ENCODE measurements at regions not wholly inside any gene's neighbourhood (a gene's known extent, or its start where the extent isn't known, plus 50 kb on each side); places are given as distances from the start of the nearest gene placed in this dataset.

DNA sequence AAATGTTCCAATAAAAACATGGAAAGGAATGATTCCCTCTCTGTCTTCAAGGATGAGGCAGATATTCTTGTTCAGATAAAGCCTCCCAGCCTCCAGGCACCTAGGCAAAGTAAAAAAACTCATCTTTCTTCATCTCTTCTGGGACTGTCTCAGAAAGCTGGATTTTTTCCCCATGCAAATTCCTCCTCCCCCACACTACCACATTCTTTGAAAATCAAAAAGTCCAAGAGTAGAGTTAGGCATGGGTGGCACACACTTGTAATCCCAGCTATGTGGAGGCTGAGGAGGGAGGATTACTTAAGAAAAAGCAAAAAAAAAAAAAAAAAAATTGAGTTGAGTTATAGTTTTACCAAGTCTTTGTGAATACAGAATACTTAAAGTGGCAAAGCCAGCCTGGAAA is 82.8 kb downstream of the GLUL start:
- TF ChIP-seq ZNF41 (CRISPR knock-in tag; conservative IDR thresholded peaks at IDR 0.05) (no peak), MXI1 (IDR thresholded peaks at IDR 0.05; ENCODE audit: low read depth, low read length) (no peak), POLR2A (conservative IDR thresholded peaks at IDR 0.05) (no peak)
- TF ChIP-seq, protein P1, sequence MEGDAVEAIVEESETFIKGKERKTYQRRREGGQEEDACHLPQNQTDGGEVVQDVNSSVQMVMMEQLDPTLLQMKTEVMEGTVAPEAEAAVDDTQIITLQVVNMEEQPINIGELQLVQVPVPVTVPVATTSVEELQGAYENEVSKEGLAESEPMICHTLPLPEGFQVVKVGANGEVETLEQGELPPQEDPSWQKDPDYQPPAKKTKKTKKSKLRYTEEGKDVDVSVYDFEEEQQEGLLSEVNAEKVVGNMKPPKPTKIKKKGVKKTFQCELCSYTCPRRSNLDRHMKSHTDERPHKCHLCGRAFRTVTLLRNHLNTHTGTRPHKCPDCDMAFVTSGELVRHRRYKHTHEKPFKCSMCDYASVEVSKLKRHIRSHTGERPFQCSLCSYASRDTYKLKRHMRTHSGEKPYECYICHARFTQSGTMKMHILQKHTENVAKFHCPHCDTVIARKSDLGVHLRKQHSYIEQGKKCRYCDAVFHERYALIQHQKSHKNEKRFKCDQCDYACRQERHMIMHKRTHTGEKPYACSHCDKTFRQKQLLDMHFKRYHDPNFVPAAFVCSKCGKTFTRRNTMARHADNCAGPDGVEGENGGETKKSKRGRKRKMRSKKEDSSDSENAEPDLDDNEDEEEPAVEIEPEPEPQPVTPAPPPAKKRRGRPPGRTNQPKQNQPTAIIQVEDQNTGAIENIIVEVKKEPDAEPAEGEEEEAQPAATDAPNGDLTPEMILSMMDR (IDR thresholded peaks at IDR 0.05 in 2 of 3, conservative IDR thresholded peaks at IDR 0.05 in 1 of 3; ENCODE audit: insufficient read depth in 2 of 3, low read depth in 1 of 3, low read length in 3 of 3): no peak

Measured in K562 (cell line).